ENCODE measurements at regions not wholly inside any gene's neighbourhood (a gene's known extent, or its start where the extent isn't known, plus 50 kb on each side); places are given as distances from the start of the nearest gene placed in this dataset.

DNA sequence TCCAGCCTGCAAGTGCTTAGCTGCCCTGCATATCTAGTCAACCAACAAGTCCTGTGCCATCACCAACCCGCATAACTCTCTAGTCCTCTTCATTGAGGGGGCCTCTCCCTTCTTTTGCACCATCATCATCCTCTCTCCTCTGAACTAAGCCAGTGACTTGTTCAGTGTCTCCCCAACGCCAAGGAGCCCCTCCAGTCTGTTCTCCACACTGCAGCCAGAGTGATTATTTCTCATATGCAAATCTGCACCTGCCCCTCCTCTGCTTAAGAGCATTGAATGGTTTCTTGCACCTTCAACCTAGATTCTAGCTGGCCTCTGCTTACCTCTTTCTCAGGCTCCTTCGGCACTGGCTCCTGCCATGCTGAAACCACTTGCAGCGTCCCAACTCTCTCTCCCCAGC lies 141.8 kb downstream of the FAM161A start:
- intact Hi-C loops (cut with DNase I): no loop called here
- no peak overlapping the region for H3K27ac ChIP-seq
- no peaks in the 10 kb centered on the region for H3K27me3 ChIP-seq
- DNase-seq: no peak
- no peaks in the 10 kb centered on the region for H3K36me3 ChIP-seq
- H3K4me3 ChIP-seq: no peak overlapping the region
- H3K4me1 ChIP-seq: peaks cover 0 to 31% (median 0%) of the 10 kb centered on the region in 9 donors
- H3K9me3 ChIP-seq: no peaks in the 10 kb centered on the region
- WGBS, 2 donors: 79 to 80% methylated on average over 4 of the region's 4 CpGs
- ATAC-seq: no peak
- TF ChIP-seq, protein P1, sequence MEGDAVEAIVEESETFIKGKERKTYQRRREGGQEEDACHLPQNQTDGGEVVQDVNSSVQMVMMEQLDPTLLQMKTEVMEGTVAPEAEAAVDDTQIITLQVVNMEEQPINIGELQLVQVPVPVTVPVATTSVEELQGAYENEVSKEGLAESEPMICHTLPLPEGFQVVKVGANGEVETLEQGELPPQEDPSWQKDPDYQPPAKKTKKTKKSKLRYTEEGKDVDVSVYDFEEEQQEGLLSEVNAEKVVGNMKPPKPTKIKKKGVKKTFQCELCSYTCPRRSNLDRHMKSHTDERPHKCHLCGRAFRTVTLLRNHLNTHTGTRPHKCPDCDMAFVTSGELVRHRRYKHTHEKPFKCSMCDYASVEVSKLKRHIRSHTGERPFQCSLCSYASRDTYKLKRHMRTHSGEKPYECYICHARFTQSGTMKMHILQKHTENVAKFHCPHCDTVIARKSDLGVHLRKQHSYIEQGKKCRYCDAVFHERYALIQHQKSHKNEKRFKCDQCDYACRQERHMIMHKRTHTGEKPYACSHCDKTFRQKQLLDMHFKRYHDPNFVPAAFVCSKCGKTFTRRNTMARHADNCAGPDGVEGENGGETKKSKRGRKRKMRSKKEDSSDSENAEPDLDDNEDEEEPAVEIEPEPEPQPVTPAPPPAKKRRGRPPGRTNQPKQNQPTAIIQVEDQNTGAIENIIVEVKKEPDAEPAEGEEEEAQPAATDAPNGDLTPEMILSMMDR (IDR thresholded peaks at IDR 0.05): no peak

DNA sequence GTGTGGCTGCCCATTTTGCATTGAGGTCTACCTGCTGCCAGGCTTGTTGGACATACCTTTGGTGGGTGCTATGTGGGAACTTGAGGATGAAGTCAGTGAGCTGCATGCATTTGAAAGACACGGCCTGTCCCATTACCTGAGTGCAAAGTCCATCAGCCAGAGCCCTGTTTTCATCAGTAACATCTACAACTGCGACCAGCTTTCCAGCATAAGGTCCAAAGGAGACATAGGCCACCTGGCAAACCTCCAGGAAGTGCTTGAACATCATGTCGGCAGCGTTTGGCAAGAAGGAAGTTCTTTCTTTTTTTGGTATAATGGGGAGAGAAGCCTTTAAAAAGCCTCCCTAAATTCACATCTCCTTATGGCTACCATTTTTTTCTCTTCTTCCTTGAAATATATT lies 143.1 kb downstream of the FAM161A start:
- intact Hi-C loops (cut with DNase I): no loop called here
- Histone ChIP-seq H3K4me1 (peaks cover 0 to 31% (median 0%) of the 10 kb centered on the region in 9 donors), H3K4me3 (no peak overlapping the region), H3K9me3 (no peaks in the 10 kb centered on the region), H3K27ac (no peak overlapping the region), H3K36me3 (no peaks in the 10 kb centered on the region), H3K27me3 (no peaks in the 10 kb centered on the region)
- ATAC-seq (no peak), DNase-seq (no peak)
- 37 to 39% methylated on average over 4 of the region's 4 CpGs for WGBS, 2 donors
- TF ChIP-seq, protein P1 (IDR thresholded peaks at IDR 0.05): no peak

GRCh38 chr2:61707984-61708852 lies 145.6 kb downstream of the FAM161A start:
- DNase-seq (no peak), ATAC-seq (peak; percentile 16 to 98 (median 91))
- Histone ChIP-seq H3K9me3 (peaks cover 0 to 4% (median 0%) of the 10 kb centered on the region in 11 donors), H3K36me3 (no peaks in the 10 kb centered on the region), H3K4me1 (peaks cover 0 to 16% (median 0%) of the 10 kb centered on the region in 9 donors), H3K4me3 (no peak overlapping the region), H3K27me3 (no peaks in the 10 kb centered on the region), H3K27ac (peak overlapping the region; percentile 47 to 84 (median 74))
- 62 to 66% methylated on average over 12 of the region's 12 CpGs for WGBS, 2 donors
- intact Hi-C loops (cut with DNase I): loop anchor here in 1 of 10 donors (2.0 kb wide), 1 partner anchor 57 kb away; no protein-coding TSS in a partner anchor
- TF ChIP-seq, protein P1 (IDR thresholded peaks at IDR 0.05): no peak

- TF ChIP-seq, protein P1 (IDR thresholded peaks at IDR 0.05): no peak
- no peak overlapping the region for H3K27ac ChIP-seq
- 90 to 93% methylated on average over 5 of the region's 5 CpGs for WGBS, 2 donors
- ATAC-seq (no peak), DNase-seq (no peak)
- peaks cover 0 to 4% (median 0%) of the 10 kb centered on the region in 11 donors for H3K9me3 ChIP-seq
- intact Hi-C loops (cut with DNase I): no loop called here
- H3K4me3 ChIP-seq: no peak overlapping the region
- H3K4me1 ChIP-seq: peaks cover 0 to 13% (median 0%) of the 10 kb centered on the region in 9 donors
- no peaks in the 10 kb centered on the region for H3K27me3 ChIP-seq
- H3K36me3 ChIP-seq: no peaks in the 10 kb centered on the region
Measured at GRCh38 chr2:61705625-61706024, 148.2 kb downstream of the FAM161A start.

All from heart right ventricle (tissue), 16 donors.